GM18870 (cell line): ENCODE measurements at regions not wholly inside any gene's neighbourhood (a gene's known extent, or its start where the extent isn't known, plus 50 kb on each side); places are given as distances from the start of the nearest gene placed in this dataset.
A peak's percentile ranks its signal among the peaks of the same experiment; 100 is the strongest.

Experiments
- ATAC-seq: cut with Tn5 transposase; IDR thresholded peaks from one replicate; pipeline ENCODE4 v1.9.1; 2021; ENCODE audit warnings: moderate library complexity; ENCODE audit not compliant: unreplicated experiment

DNA sequence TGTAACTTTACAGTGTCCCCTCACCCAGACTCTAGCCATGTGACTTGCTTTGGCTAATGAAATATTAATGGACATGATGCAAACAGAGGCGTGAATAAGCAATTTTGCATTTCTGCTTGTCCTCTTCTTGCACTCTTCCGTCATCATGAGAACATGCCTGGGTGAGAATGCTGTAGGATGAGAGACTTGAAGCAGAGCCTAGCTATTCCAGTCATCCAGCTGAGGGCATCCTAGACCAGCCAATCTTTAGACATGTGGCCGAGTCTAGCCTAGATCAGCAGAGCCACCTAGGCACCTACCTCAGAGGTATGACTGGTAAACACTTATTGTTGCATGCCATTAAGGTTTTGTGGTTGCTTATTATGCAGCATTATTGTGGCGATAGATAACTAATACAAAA lies 450.5 kb upstream of the AZI2 start:
- ATAC-seq = no peak

DNA sequence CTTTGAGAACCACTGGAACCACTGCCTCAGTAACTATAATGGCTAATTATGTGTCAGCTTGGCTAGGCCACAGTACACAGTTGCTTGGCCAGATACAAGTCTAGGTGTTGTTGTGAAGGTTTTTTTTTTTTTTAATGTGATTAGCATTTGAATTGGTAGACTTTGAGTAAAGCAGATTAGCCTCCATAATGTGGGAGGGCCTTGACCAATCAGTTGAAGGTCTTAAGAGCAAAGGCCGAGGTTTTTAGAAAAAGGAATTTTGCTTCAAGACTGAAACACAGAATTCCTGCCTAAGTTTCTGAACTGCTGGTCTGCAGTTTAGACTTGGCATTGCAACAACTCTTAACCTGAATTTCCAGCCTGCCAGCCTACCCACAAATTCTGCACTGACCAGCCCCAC lies 451.6 kb upstream of the AZI2 start:
- ATAC-seq = no peak

GRCh38 chr3:28808068-28808467 lies 459.4 kb upstream of the AZI2 start:
- no peak for ATAC-seq

DNA sequence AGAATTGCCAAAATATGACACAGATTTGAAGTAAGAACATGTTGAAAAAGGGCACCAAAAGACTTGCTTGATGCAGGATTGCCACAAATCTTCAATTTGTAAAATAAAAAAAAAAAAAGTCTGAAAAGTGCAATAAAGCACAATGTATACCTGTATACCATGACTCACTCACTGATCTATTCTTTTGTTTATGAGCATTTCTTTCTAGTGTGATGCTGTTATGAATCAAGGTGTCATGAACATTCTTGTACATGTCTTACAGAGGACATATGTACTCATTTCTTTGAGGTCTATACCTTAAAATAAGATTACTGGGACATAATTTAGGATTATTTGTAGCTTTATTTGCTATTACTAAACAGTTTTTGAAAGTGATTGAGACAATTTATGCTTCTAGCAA lies 464.9 kb upstream of the RBMS3 start:
- ATAC-seq = no peak

- no peak for ATAC-seq
These were observed 456.6 kb upstream of the RBMS3 start for GRCh38 chr3:28824316-28824715.

DNA sequence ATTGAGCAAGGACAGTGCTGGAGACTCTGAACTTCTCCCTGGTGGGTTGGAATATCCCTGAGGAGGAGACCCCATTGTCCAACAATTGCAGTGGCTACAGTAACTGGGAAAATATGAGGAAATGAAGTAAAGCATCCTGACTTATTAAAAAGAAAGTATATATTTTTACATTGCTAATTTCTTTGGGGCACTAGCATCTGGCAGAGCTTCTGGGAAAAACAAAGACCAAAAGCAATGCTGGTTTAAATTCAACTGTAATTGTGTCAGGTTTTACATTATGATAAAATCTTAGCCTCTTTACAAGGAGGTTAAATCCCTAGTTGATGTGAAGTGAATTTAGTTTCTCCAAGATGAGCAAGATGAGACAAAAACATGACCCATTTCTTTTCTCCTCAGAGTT lies 454.0 kb upstream of the RBMS3 start:
- no peak for ATAC-seq

DNA sequence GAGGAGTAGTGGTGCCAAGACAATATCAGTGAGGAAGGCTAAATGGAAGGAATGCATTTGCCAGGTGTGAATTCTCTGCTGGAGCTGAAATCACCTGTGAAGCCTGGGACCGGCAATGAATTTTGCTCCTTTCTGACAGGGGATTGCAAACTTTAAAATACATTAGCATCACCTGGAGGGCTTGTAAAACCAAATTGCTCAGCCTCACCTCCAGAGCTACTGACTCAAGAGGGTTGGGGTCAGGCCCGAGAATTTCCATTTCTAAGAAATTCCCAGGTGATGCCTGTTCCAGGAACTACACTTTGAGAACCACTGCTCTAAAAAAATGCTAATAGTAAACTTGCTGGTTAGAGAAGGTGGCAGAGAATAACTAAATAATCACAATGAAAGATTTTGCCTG lies 445.6 kb upstream of the RBMS3 start:
- no peak for ATAC-seq

DNA sequence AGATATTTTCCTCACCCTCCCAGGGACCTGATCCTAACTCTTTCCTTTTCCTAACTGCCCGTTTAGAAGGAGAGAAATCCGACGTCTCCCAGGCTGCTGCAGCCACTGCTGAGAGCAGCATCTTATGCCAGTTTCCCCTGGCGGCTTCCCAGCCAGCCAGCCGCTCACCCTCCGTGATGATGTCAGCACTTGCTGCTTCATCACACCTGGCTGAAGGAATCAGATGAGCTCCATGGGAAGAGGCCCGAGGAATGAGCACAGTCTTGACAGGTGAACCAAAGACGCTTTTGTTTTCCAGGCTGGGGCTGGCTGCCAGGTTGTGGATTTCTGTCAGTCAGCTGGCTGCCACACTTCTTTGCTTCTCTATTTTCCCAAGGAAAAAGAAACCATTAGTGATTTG lies 445.1 kb upstream of the RBMS3 start:
- ATAC-seq = no peak

GRCh38 chr3:28836199-28836598 lies 444.7 kb upstream of the RBMS3 start:
- no peak for ATAC-seq

DNA sequence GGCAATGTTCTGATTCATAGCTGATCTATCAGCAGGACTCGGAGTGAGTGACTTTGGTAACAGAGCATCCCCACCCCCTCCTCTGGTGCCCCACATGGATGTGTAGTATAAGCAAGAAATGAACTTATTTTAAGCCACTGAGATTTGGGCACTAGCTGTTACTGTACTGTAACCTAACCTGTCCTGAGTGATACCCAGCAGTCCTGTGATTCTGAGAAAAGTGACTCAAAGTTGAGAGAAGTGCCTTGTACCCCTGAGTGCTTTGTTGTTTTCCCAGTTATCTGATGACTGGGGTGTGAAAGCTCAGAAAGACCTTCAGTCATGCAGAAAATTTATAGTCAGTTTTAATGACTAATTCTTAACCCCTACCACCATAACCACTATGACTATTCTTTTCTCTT lies 439.9 kb upstream of the RBMS3 start:
- peak; percentile 95 for ATAC-seq

DNA sequence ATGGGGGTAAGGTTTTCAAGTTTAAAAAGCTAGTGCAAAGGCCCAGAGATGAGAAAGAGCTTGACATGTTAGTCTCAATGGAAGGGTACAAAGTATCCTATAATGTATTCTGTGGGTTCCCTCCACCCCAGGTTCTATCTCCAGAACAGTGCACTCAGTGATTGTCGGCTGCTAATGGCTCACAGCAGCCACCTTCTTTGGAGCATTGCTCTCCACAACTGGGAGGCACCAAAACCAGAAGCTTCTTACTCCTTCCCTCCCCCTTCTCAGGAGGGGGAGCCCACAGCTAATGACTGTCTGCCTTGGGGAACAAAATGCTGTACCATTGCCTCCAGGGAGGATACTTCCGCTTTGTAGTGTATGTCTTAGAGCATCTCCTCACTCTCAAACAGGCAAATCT lies 439.4 kb upstream of the RBMS3 start:
- peak; percentile 15 for ATAC-seq

- no peak for ATAC-seq
These were observed 436.4 kb upstream of the RBMS3 start for GRCh38 chr3:28844298-28845005.

- no peak for ATAC-seq
These were observed 435.9 kb upstream of the RBMS3 start for GRCh38 chr3:28845006-28845324.

DNA sequence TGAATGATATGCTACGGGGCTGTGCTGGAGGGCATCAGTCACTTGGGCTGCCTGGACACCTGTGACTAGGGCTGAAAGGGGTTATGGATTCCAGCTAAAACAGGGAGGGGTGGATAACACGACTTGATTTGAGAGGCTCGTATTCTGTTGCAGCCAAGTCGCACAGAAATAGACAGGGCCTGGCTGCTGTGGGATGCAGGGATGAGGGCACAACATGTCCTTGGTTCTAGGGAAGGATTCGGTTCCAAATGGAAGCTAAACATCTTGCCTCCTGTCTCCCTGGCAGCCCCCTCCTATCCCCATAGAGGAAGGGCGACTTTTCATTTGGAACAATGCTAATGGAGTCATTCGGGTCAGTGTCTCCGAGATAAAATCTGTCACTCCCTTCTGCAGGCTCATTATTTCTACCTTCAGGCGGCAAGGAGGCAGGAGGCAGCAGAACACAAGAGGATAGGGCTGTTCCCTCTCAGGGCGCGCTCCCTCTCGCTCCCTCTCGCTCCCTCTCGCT lies 433.8 kb upstream of the RBMS3 start:
- ATAC-seq = no peak

- ATAC-seq = no peak
These were observed 433.1 kb upstream of the RBMS3 start for GRCh38 chr3:28847736-28848135.

DNA sequence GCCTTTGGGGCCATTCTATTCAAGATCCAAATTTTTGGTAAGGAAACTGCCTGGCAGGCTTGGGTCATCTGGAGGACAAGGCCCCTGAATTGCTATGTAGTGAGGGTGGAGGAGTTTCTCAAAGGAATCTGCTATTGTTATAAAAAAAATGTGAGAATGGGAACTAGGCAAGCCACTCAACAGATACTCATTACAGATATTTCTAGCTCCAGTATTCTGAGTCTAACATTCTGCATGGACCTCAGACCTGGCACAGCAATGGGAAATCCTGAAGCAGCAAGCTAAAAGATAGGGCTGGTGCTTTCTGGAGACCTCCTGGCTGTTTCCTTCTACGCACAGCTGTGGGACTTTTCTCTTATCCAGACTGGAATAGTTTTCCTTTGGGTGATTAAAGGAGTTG lies 430.7 kb upstream of the RBMS3 start:
- no peak for ATAC-seq

GRCh38 chr3:28853830-28854229 lies 427.0 kb upstream of the RBMS3 start:
- no peak for ATAC-seq

DNA sequence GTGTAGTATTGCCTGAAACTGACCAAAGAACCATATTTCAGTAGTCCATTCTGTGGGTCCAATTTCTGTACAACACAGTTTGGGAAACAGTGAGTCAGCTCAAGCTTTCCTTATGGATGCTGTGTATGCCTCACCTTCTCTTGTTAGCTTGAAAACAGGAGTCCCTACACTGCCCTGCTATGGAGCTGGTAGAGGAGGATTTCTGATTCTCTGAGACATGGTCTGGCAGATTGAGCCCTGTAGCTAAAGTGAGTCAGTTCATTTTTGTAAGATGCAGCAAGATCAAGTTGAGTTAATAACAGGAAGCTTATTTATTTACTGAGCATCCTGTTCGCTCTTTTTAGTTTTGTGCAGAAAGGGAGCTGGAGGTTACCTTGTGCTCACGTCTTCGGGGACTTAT lies 424.1 kb upstream of the RBMS3 start:
- no peak for ATAC-seq

DNA sequence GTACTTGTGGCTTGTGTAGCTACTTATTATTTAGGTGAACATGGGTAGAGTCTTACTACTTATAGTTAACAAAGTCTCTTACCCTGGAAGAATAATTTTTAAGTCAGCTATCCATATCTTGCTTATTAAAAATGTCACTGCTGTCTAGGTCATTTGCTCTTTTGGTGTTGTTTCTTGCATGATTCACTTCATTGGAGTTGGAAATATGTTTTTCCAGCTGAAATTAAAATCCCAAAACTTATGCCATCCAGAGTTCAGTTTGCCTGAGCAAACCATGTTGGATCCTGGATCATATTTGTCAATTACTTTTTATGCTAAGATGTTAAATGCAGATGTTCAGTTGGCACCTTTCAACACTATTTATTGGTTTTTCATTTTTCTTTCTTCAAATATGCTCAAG lies 421.0 kb upstream of the RBMS3 start:
- ATAC-seq = no peak

GRCh38 chr3:28860307-28860706 lies 420.6 kb upstream of the RBMS3 start:
- ATAC-seq = no peak

DNA sequence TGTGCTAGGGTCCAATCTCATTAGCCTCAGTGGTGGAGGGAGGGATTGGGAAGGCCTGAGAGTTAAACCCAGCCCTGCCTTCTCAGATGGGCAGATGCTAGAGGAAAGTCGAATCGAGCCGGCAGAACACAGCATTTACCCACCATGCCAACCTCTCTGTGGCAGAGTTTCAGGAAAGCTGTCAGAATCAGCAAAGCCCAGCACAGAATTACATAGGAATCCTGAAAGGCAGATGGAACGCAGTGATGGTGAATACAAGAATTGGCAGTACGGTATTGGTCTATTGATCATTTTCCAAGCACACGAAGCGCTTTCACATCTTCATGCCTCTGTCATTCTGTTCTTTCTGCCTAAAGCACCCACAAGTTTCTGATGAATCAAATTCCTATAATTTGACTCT lies 417.7 kb upstream of the RBMS3 start:
- no peak for ATAC-seq

- ATAC-seq = no peak
These were observed 413.0 kb upstream of the RBMS3 start for GRCh38 chr3:28867836-28868235.

DNA sequence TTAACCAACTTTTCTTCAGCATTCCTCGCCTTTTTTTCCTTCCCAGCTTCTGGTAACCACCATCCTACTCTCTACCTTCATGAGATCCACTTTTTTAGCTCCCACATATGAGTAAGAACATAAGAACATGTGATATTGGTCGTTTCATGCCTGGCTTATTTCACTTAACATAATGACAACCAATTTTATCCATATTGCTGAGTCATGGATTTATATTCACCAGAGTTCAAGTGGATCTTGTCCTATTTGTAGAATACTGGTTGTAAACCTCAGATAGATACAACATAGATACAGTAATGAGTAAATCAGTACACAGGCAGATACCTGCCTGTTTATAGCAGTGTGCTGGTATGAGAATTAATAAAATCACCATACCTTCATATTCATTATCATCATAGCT lies 412.0 kb upstream of the RBMS3 start:
- no peak for ATAC-seq
